Stimulated activated CD4-positive, alpha-beta T cell treated with anti-CD3 and anti-CD28 coated beads, Interleukin-1b, Interleukin-23, amount 100 ng/mL, for 24 hours (primary cell): ENCODE measurements at regions not wholly inside any gene's neighbourhood (a gene's known extent, or its start where the extent isn't known, plus 50 kb on each side); places are given as distances from the start of the nearest gene placed in this dataset.
"Not testable (repeated sequence)": the region's sequence is repeated elsewhere in the genome, so short reads cannot be mapped to it uniquely, and the experiment has no call there.

Experiments
- DNase-seq, 4 experiments: peaks; one replicate each; pipeline ENCODE4 v3.0.0-alpha.2; 2020; ENCODE audit warnings: low read depth in 4 of 4, low spot score in 1 of 4

GRCh38 chr10:3321123-3321522, 148.5 kb upstream of the PITRM1 start:
- DNase-seq: no peak

- no peak for DNase-seq
Measured at GRCh38 chr10:3319811-3320226, 147.2 kb upstream of the PITRM1 start.

GRCh38 chr10:3318480-3318807, 145.9 kb upstream of the PITRM1 start:
- DNase-seq: not testable (repeated sequence)

- not testable (repeated sequence) for DNase-seq
Measured at GRCh38 chr10:3317553-3318479, 145.2 kb upstream of the PITRM1 start.

- not testable (repeated sequence) for DNase-seq
Measured at GRCh38 chr10:3314445-3315085, 142.0 kb upstream of the PITRM1 start.

- DNase-seq: not testable (repeated sequence)
Measured at GRCh38 chr10:3313784-3314444, 141.3 kb upstream of the PITRM1 start.

GRCh38 chr10:3312403-3312940, 139.9 kb upstream of the PITRM1 start:
- no peak for DNase-seq

GRCh38 chr10:3310016-3310784, 137.6 kb upstream of the PITRM1 start:
- no peak for DNase-seq

- DNase-seq: no peak
Measured at GRCh38 chr10:3306050-3306449, 133.5 kb upstream of the PITRM1 start.

- DNase-seq: no peak
Measured at GRCh38 chr10:3295582-3296151, 123.1 kb upstream of the PITRM1 start.

GRCh38 chr10:3294919-3295581, 122.5 kb upstream of the PITRM1 start:
- DNase-seq: no peak

GRCh38 chr10:3293581-3294431, 121.2 kb upstream of the PITRM1 start:
- no peak for DNase-seq

- no peak for DNase-seq
Measured at GRCh38 chr10:3292636-3293035, 120.1 kb upstream of the PITRM1 start.

GRCh38 chr10:3290550-3290949, 118.0 kb upstream of the PITRM1 start:
- DNase-seq: no peak

GRCh38 chr10:3287572-3288445, 115.2 kb upstream of the PITRM1 start:
- no peak for DNase-seq

GRCh38 chr10:3282674-3283017, 110.1 kb upstream of the PITRM1 start:
- no peak for DNase-seq

GRCh38 chr10:3281941-3282673, 109.5 kb upstream of the PITRM1 start:
- no peak for DNase-seq

GRCh38 chr10:3278771-3279170, 106.2 kb upstream of the PITRM1 start:
- DNase-seq: no peak
